ENCODE measurements at regions not wholly inside any gene's neighbourhood (a gene's known extent, or its start where the extent isn't known, plus 50 kb on each side); places are given as distances from the start of the nearest gene placed in this dataset.

GRCh38 chr7:124536156-124536762 is 229.3 kb downstream of the GPR37 start:
- intact Hi-C loops (cut with micrococcal nuclease), result no loop called here
- Mint-ChIP-seq H3K4me3 (no peak overlapping the region), H3K27ac (no peak overlapping the region), H3K9me3 (no peaks in the 10 kb centered on the region), H3K27me3 (no peaks in the 10 kb centered on the region), H3K36me3 (ENCODE audit: low read depth) (no peaks in the 10 kb centered on the region), H3K4me1 (no peaks in the 10 kb centered on the region)
- POLR2A ChIA-PET, result no interaction called here
- no peak for TF ChIP-seq CTCF (IDR thresholded peaks at IDR 0.05)
- ATAC-seq (ENCODE audit: low read depth) (no peak), DNase-seq (no peak)
- CTCF ChIA-PET, result no interaction called here

- Mint-ChIP-seq H3K4me3 (no peak overlapping the region), H3K27ac (no peak overlapping the region), H3K27me3 (no peaks in the 10 kb centered on the region), H3K36me3 (ENCODE audit: low read depth) (no peaks in the 10 kb centered on the region), H3K4me1 (no peaks in the 10 kb centered on the region), H3K9me3 (peaks cover 11% of the 10 kb centered on the region)
- ATAC-seq (ENCODE audit: low read depth) (no peak), DNase-seq (no peak)
- intact Hi-C loops (cut with micrococcal nuclease), result no loop called here
- ChIA-PET POLR2A (no interaction called here), CTCF (no interaction called here)
- no peak for TF ChIP-seq CTCF (IDR thresholded peaks at IDR 0.05)
These were observed 233.4 kb downstream of the GPR37 start for GRCh38 chr7:124532166-124532565.

GRCh38 chr7:124516911-124517310 is 248.7 kb downstream of the GPR37 start:
- CTCF ChIA-PET, result no interaction called here

GRCh38 chr7:124515106-124515830 is 250.3 kb downstream of the GPR37 start:
- Mint-ChIP-seq H3K4me3 (no peak overlapping the region), H3K9me3 (peaks cover 5% of the 10 kb centered on the region), H3K36me3 (ENCODE audit: low read depth) (no peaks in the 10 kb centered on the region), H3K27ac (no peak overlapping the region), H3K4me1 (no peaks in the 10 kb centered on the region), H3K27me3 (no peaks in the 10 kb centered on the region)
- DNase-seq, result no peak
- no peak for ATAC-seq (ENCODE audit: low read depth)
- CTCF ChIA-PET, result no interaction called here
- intact Hi-C loops (cut with micrococcal nuclease), result no loop called here
- TF ChIP-seq CTCF (IDR thresholded peaks at IDR 0.05), result no peak
- POLR2A ChIA-PET, result no interaction called here

More at GRCh38 chr7:124516911-124517310, 248.7 kb downstream of the GPR37 start:
- Mint-ChIP-seq H3K27ac (no peak overlapping the region), H3K4me3 (no peak overlapping the region), H3K36me3 (ENCODE audit: low read depth) (no peaks in the 10 kb centered on the region), H3K27me3 (no peaks in the 10 kb centered on the region), H3K9me3 (peaks cover 6% of the 10 kb centered on the region), H3K4me1 (no peaks in the 10 kb centered on the region)
- no peak for TF ChIP-seq CTCF (IDR thresholded peaks at IDR 0.05)
- DNase-seq (no peak), ATAC-seq (ENCODE audit: low read depth) (no peak)
- POLR2A ChIA-PET, result no interaction called here
- intact Hi-C loops (cut with micrococcal nuclease), result no loop called here

GRCh38 chr7:124514471-124514870 is 251.1 kb downstream of the GPR37 start:
- H3K4me1 Mint-ChIP-seq, result no peaks in the 10 kb centered on the region
- DNase-seq, result no peak
- intact Hi-C loops (cut with micrococcal nuclease), result no loop called here
- CTCF ChIA-PET, result no interaction called here
- H3K9me3 Mint-ChIP-seq, result peaks cover 5% of the 10 kb centered on the region
- ATAC-seq (ENCODE audit: low read depth), result no peak
- TF ChIP-seq CTCF (IDR thresholded peaks at IDR 0.05), result no peak
- no peaks in the 10 kb centered on the region for H3K27me3 Mint-ChIP-seq
- H3K4me3 Mint-ChIP-seq, result no peak overlapping the region
- no peak overlapping the region for H3K27ac Mint-ChIP-seq
- H3K36me3 Mint-ChIP-seq (ENCODE audit: low read depth), result no peaks in the 10 kb centered on the region
- POLR2A ChIA-PET, result no interaction called here
